Mesenchymal stem cell (in vitro differentiated cells and primary cell): ENCODE measurements at regions not wholly inside any gene's neighbourhood (a gene's known extent, or its start where the extent isn't known, plus 50 kb on each side); places are given as distances from the start of the nearest gene placed in this dataset.
"Not testable (repeated sequence)": the region's sequence is repeated elsewhere in the genome, so short reads cannot be mapped to it uniquely, and the experiment has no call there.

Experiments
- DNase-seq: peaks from one replicate; pipeline ENCODE4 v3.0.0-alpha.2; 2013
- H2AFZ ChIP-seq: one replicate; pipeline ENCODE4 v1.6.1; 2013; ENCODE audit warnings: low read depth, mild to moderate bottlenecking, control low read depth, inconsistent platforms, low read length, moderate library complexity
- H2AK5ac ChIP-seq: 2 replicates; pipeline ENCODE4 v1.6.1; 2013; ENCODE audit warnings: low read length, moderate library complexity, mild to moderate bottlenecking, inconsistent platforms; ENCODE audit not compliant: severe bottlenecking
- H2BK120ac ChIP-seq: one replicate; pipeline ENCODE4 v1.6.1; 2013; ENCODE audit warnings: low read depth, mild to moderate bottlenecking, inconsistent platforms, low read length, moderate library complexity
- H2BK12ac ChIP-seq, 2 experiments: one replicate each; pipeline ENCODE4 v1.6.1; 2013; ENCODE audit warnings: inconsistent platforms in 2 of 2, low read length in 2 of 2, mild to moderate bottlenecking in 2 of 2, moderate library complexity in 2 of 2, control low read depth in 1 of 2
- H2BK15ac ChIP-seq: one replicate; pipeline ENCODE4 v1.6.1; 2013; ENCODE audit warnings: mild to moderate bottlenecking, low read depth, inconsistent platforms; ENCODE audit not compliant: poor library complexity, severe bottlenecking
- H2BK5ac ChIP-seq: 2 replicates; pipeline ENCODE4 v1.6.1; 2013; ENCODE audit warnings: low read depth, mild to moderate bottlenecking, low read length, control low read depth, inconsistent platforms; ENCODE audit not compliant: poor library complexity, severe bottlenecking
- H3K14ac ChIP-seq, 2 experiments: one replicate each; pipeline ENCODE4 v1.6.1; 2013; ENCODE audit warnings: inconsistent platforms in 2 of 2, low read length in 2 of 2, control low read depth in 1 of 2, mild to moderate bottlenecking in 1 of 2, moderate library complexity in 1 of 2
- H3K18ac ChIP-seq, 2 experiments: one replicate each; pipeline ENCODE4 v1.6.1; 2013; ENCODE audit warnings: inconsistent platforms in 2 of 2, low read length in 2 of 2, control low read depth in 1 of 2, low read depth in 1 of 2, mild to moderate bottlenecking in 1 of 2
- H3K23ac ChIP-seq, 2 experiments: one replicate each; pipeline ENCODE4 v1.6.1; 2013; ENCODE audit warnings: inconsistent platforms in 2 of 2, low read length in 2 of 2, mild to moderate bottlenecking in 2 of 2, moderate library complexity in 2 of 2, control low read depth in 1 of 2
- H3K27ac ChIP-seq: 2 replicates; pipeline ENCODE4 v1.5.1; 2013; ENCODE audit warnings: mild to moderate bottlenecking, moderate library complexity, low read length, control low read depth, inconsistent platforms; ENCODE audit not compliant: poor library complexity, severe bottlenecking
- H3K27me3 ChIP-seq, 2 experiments: 2 replicates each; pipeline versions ENCODE4 v1.6.1 to v1.7.0; 2013; ENCODE audit warnings: low read length in 2 of 2, mild to moderate bottlenecking in 2 of 2, moderate library complexity in 2 of 2, control low read depth in 1 of 2, inconsistent platforms in 1 of 2; ENCODE audit not compliant: control insufficient read depth in 1 of 2, insufficient read depth in 1 of 2
- H3K36me3 ChIP-seq, 2 experiments: 2 replicates each; pipeline versions ENCODE4 v1.6.1 to v1.7.0; 2013; ENCODE audit warnings: low read length in 2 of 2, control low read depth in 1 of 2, inconsistent platforms in 1 of 2, low read depth in 1 of 2, mild to moderate bottlenecking in 1 of 2; ENCODE audit not compliant: insufficient read depth in 2 of 2, control insufficient read depth in 1 of 2
- H3K4ac ChIP-seq, 2 experiments: one replicate each; pipeline ENCODE4 v1.6.1; 2013; ENCODE audit warnings: inconsistent platforms in 2 of 2, low read length in 2 of 2, mild to moderate bottlenecking in 2 of 2, moderate library complexity in 2 of 2, control low read depth in 1 of 2, low read depth in 1 of 2
- H3K4me1 ChIP-seq: 2 replicates; pipeline ENCODE4 v1.6.1; 2013; ENCODE audit warnings: low read depth, low read length, control low read depth; ENCODE audit not compliant: control insufficient read depth, insufficient read depth
- H3K4me2 ChIP-seq: 2 replicates; pipeline ENCODE4 v1.6.1; 2013; ENCODE audit warnings: low read length, mild to moderate bottlenecking, inconsistent platforms; ENCODE audit not compliant: poor library complexity, severe bottlenecking
- H3K4me3 ChIP-seq, 2 experiments: 2 replicates each; pipeline versions ENCODE4 v1.5.1 to v1.7.0; 2013; ENCODE audit warnings: low read length in 2 of 2, mild to moderate bottlenecking in 2 of 2, control low read depth in 1 of 2, low read depth in 1 of 2; ENCODE audit not compliant: insufficient read depth in 1 of 2
- H3K79me1 ChIP-seq: replicated peaks from 2 replicates; pipeline ENCODE4 v1.6.1; 2013; ENCODE audit warnings: mild to moderate bottlenecking, control low read depth, low read length, inconsistent platforms; ENCODE audit not compliant: poor library complexity, severe bottlenecking
- H3K9ac ChIP-seq: 2 replicates; pipeline ENCODE4 v1.7.0; 2013; ENCODE audit warnings: mild to moderate bottlenecking, low read length, moderate library complexity
- H3K9me3 ChIP-seq: 2 replicates; pipeline ENCODE4 v1.7.0; 2013; ENCODE audit warnings: mild to moderate bottlenecking, low read length; ENCODE audit not compliant: control insufficient read depth
- H4K8ac ChIP-seq: one replicate; pipeline ENCODE4 v1.6.1; 2013; ENCODE audit warnings: inconsistent platforms, mild to moderate bottlenecking, low read length, moderate library complexity
- H4K91ac ChIP-seq: one replicate; pipeline ENCODE4 v1.6.1; 2013; ENCODE audit warnings: mild to moderate bottlenecking, low read length, inconsistent platforms
- WGBS: methylation state at CpG from one replicate; pipeline ENCODE4 v1.1.7; 2013; ENCODE audit warnings: mixed read lengths; 5-methylcytosine and 5-hydroxymethylcytosine counted together

DNA sequence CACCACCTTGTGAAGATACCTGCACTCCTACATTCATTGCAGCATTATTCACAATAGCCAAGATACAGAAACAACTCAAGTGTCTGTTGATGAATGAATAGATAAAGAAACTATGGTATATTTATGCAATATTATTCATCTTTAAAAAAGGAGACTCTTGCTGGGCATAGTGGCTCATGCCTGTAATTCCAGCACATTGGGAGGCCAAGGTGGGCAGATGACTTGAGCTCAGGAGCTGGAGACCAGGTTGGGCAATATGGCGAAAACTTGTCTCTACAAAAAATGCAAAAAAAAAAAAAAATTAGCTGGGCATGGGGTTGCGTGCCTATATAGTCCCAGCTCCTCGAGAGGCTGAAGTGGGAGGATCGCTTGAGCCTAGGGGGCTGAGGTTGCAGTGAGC lies 119.8 kb downstream of the GJA1 start:
- Histone ChIP-seq H3K27ac (no peak overlapping the region), H4K91ac (no peak overlapping the region), H3K27me3 (no peaks in the 10 kb centered on the region), H3K18ac (no peak overlapping the region), H2BK5ac (no peak overlapping the region), H3K23ac (no peak overlapping the region), H2BK15ac (no peak overlapping the region), H3K4me1 (no peaks in the 10 kb centered on the region), H2BK12ac (no peak overlapping the region), H2AFZ (no peak overlapping the region), H3K14ac (no peak overlapping the region), H3K36me3 (no peaks in the 10 kb centered on the region), H2BK120ac (no peak overlapping the region), H3K79me1 (no peaks in the 10 kb centered on the region), H3K4me2 (no peak overlapping the region), H3K9ac (no peak overlapping the region), H4K8ac (no peak overlapping the region), H2AK5ac (no peak overlapping the region), H3K4ac (no peak overlapping the region), H3K4me3 (no peak overlapping the region), H3K9me3 (no peaks in the 10 kb centered on the region)
- no peak for DNase-seq
- 97% methylated on average over 4 of the region's 4 CpGs for WGBS

DNA sequence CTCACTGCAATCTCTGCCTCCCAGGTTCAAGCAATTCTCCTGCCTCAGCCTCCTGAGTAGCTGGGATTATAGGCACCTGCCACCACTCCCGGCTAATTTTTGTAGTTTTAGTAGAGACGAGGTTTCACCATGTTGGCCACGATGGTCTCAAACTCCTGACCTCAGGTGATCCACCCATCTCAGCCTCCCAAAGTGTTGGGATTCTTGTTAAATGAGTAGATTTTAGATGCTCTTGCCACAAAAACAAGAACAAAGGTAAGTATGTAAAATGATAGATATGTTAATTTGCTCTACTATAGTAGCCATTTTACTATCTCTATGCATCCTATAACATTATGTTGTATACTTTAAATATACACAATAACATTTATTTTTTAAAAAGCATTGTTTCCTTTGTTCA lies 120.7 kb downstream of the GJA1 start:
- not testable (repeated sequence) for H2AFZ ChIP-seq, H3K23ac ChIP-seq, H2BK120ac ChIP-seq, H3K27ac ChIP-seq, H3K36me3 ChIP-seq, H3K27me3 ChIP-seq, H3K4me3 ChIP-seq, DNase-seq, H2AK5ac ChIP-seq, H4K8ac ChIP-seq, H2BK15ac ChIP-seq, H4K91ac ChIP-seq, H2BK5ac ChIP-seq, H3K9me3 ChIP-seq, H3K18ac ChIP-seq, H3K14ac ChIP-seq, H2BK12ac ChIP-seq, H3K4ac ChIP-seq, H3K9ac ChIP-seq, H3K4me1 ChIP-seq, H3K4me2 ChIP-seq, H3K79me1 ChIP-seq
- 87% methylated on average over 3 of the region's 3 CpGs for WGBS

DNA sequence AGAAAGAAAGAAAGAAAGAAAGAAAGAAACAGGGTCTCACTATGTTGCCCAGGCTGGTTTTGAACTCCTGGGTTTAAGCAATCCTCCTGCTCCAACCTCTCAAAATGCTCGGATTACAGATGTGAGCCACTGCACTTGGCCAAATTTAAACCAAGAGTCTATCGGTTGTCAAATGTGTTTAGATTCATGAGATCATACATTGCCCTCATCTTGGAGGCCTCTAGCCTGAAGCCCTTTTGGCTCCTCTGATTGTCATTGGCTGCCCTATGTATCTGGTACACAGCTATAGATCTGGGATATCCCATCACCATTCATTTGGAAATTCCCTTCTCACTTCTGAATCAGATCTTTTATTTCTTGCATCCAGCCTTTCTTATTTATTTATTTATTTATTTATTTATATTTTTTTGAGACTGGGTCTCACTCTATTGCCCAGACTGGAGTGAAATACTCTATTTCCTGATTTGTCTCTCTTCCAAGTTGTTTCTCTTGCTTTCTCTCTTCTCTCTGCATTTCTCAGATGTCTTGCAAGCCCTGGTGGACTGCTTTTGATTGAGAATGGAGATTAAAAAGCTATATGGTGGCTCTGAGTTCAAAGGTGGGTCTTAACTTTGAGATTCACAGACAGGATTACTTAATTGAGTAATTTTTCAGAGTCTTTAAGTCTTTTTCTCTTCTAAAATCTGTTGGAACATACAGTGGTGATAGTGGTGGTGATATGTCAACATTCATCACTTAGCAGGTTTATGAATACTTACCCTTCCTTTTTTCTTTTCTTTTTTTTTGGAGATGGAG lies 121.9 kb downstream of the GJA1 start:
- WGBS = 96% methylated on average over 2 of the region's 2 CpGs
- no peak for DNase-seq
- H3K23ac ChIP-seq = no peak overlapping the region
- H2AK5ac ChIP-seq = no peak overlapping the region
- H3K18ac ChIP-seq = no peak overlapping the region
- H3K14ac ChIP-seq = no peak overlapping the region
- H2BK120ac ChIP-seq = no peak overlapping the region
- no peak overlapping the region for H2BK15ac ChIP-seq
- no peak overlapping the region for H3K4me2 ChIP-seq
- no peaks in the 10 kb centered on the region for H3K4me1 ChIP-seq
- H4K8ac ChIP-seq = no peak overlapping the region
- H2BK5ac ChIP-seq = no peak overlapping the region
- no peak overlapping the region for H3K4me3 ChIP-seq
- no peak overlapping the region for H3K9ac ChIP-seq
- H3K9me3 ChIP-seq = no peaks in the 10 kb centered on the region
- no peak overlapping the region for H4K91ac ChIP-seq
- H3K27ac ChIP-seq = no peak overlapping the region
- H3K27me3 ChIP-seq = no peaks in the 10 kb centered on the region
- no peak overlapping the region for H2BK12ac ChIP-seq
- no peak overlapping the region for H2AFZ ChIP-seq
- H3K36me3 ChIP-seq = no peaks in the 10 kb centered on the region
- H3K79me1 ChIP-seq = no peaks in the 10 kb centered on the region
- H3K4ac ChIP-seq = no peak overlapping the region

DNA sequence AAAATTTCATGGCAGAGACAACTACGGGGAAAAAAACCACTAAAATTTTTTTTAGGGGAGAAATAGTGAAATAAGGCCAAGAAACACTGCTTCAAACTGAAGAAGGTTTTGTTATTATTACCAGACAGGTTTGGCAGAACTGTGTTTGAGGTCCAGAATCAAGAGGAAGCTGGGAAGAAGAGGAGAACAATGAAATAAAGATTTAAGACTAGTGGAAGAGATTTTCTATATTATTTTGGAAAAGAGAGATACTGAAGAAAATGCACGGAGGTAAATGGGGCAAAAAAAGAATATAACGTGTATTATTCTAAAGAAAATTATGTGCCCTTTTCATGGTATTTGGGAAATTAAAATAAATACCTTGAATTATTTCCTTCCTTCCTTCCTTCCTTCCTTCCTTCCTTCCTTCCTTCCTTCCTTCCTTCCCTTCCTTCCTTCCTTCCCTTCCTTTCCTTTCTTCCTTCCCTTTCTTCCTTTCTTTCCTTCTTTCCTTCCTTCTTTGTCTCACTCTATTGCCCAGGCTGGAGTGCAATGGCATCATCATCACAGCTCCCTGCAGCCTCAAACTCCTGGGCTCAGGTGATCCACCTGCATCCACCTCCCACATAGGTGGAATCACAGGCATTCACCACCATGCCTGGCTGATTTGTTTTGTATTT lies 124.3 kb downstream of the GJA1 start:
- Histone ChIP-seq H2BK120ac (no peak overlapping the region), H4K8ac (no peak overlapping the region), H2BK12ac (no peak overlapping the region), H2BK15ac (no peak overlapping the region), H3K4ac (no peak overlapping the region), H3K23ac (no peak overlapping the region), H3K9ac (no peak overlapping the region), H4K91ac (no peak overlapping the region), H2AK5ac (no peak overlapping the region), H3K9me3 (peaks cover 10% of the 10 kb centered on the region), H3K18ac (no peak overlapping the region), H3K4me3 (no peak overlapping the region), H2BK5ac (no peak overlapping the region), H3K27ac (no peak overlapping the region), H3K14ac (no peak overlapping the region), H3K79me1 (no peaks in the 10 kb centered on the region), H3K4me2 (no peak overlapping the region), H3K36me3 (no peaks in the 10 kb centered on the region), H3K27me3 (no peaks in the 10 kb centered on the region), H3K4me1 (no peaks in the 10 kb centered on the region), H2AFZ (no peak overlapping the region)
- 97% methylated on average over 2 of the region's 3 CpGs for WGBS
- no peak for DNase-seq
